H1 (cell line): ENCODE measurements at regions not wholly inside any gene's neighbourhood (a gene's known extent, or its start where the extent isn't known, plus 50 kb on each side); places are given as distances from the start of the nearest gene placed in this dataset.

Source experiments
- CTCF ChIA-PET: fragments of 300-600 bp; sonication (Branson Sonifier 250); formaldehyde crosslinking; loops from one replicate; lab custom pipeline; 2021; ENCODE audit not compliant: partially characterized antibody; lab: Charles Lee
- POLR2A ChIA-PET: fragments of 300-600 bp; sonication (Branson Sonifier 250); formaldehyde crosslinking; loops from one replicate; lab custom pipeline; 2021; ENCODE audit warnings: inconsistent platforms; ENCODE audit not compliant: partially characterized antibody; lab: Charles Lee
- DNase-seq, 2 experiments: peaks; one replicate each; pipeline versions ENCODE4 v3.0.0 to v3.0.0-alpha.2; 2010 to 2022; ENCODE audit warnings: low spot score in 2 of 2, low read depth in 1 of 2, mixed read lengths in 1 of 2
- FAIRE-seq: peaks from 2 replicates; lab custom pipeline; 2011; peaks lifted over from hg19 to GRCh38; lab: Jason Lieb, UNC
- H2AFZ ChIP-seq: 2 replicates; pipeline ENCODE4 v1.8.1; 2012; ENCODE audit warnings: low read length, inconsistent platforms
- H2AK5ac ChIP-seq: 2 replicates; pipeline ENCODE4 v1.6.1; 2013; ENCODE audit warnings: low read depth, low read length
- H2BK120ac ChIP-seq: replicated peaks from 2 replicates; pipeline ENCODE3; 2013; ENCODE audit warnings: low read depth, low read length, inconsistent platforms
- H2BK12ac ChIP-seq: 2 replicates; pipeline ENCODE4 v1.6.1; 2013; ENCODE audit warnings: low read depth, low read length
- H2BK15ac ChIP-seq: 2 replicates; pipeline ENCODE4 v1.6.1; 2013; ENCODE audit warnings: low read length
- H2BK20ac ChIP-seq: 2 replicates; pipeline ENCODE4 v1.6.1; 2013; ENCODE audit warnings: low read length
- H2BK5ac ChIP-seq: 2 replicates; pipeline ENCODE4 v1.6.1; 2013; ENCODE audit warnings: low read depth, low read length
- H3K14ac ChIP-seq: 2 replicates; pipeline ENCODE4 v1.6.1; 2013; ENCODE audit warnings: inconsistent platforms; ENCODE audit not compliant: insufficient read length
- H3K18ac ChIP-seq: 2 replicates; pipeline ENCODE4 v1.6.1; 2013; ENCODE audit warnings: low read length; ENCODE audit errors: extremely low read depth
- H3K23ac ChIP-seq: 2 replicates; pipeline ENCODE4 v1.6.1; 2013; ENCODE audit warnings: inconsistent platforms; ENCODE audit not compliant: insufficient read length
- H3K23me2 ChIP-seq: 2 replicates; pipeline ENCODE4 v1.6.1; 2013; ENCODE audit warnings: low read depth, low read length
- H3K27ac ChIP-seq: 2 replicates; pipeline ENCODE4 v1.6.1; 2011; ENCODE audit warnings: low read depth, low read length, inconsistent platforms
- H3K27me3 ChIP-seq, 4 experiments: replicated peaks in 1 of 4; 1 replicate in 1 of 4; 2 replicates in 3 of 4; pipeline versions ENCODE4 v1.6.1 to v1.8.1; 2011 to 2013; ENCODE audit warnings: low read length in 3 of 4, mild to moderate bottlenecking in 3 of 4, inconsistent platforms in 2 of 4, mixed read lengths in 2 of 4, moderate library complexity in 1 of 4; ENCODE audit not compliant: control insufficient read depth in 3 of 4, insufficient read depth in 3 of 4; ENCODE audit errors: extremely low read depth in 1 of 4
- H3K36me3 ChIP-seq, 4 experiments: 2 replicates each; pipeline versions ENCODE4 v1.6.1 to v1.8.1; 2011 to 2013; ENCODE audit warnings: mild to moderate bottlenecking in 4 of 4, low read length in 3 of 4, moderate library complexity in 2 of 4, control low read depth in 1 of 4, inconsistent platforms in 1 of 4; ENCODE audit not compliant: insufficient read depth in 4 of 4, control insufficient read depth in 2 of 4
- H3K4ac ChIP-seq: replicated peaks from 2 replicates; pipeline ENCODE3; 2013; ENCODE audit warnings: low read length, low read depth, mixed read lengths, inconsistent platforms; ENCODE audit not compliant: insufficient read length
- H3K4me1 ChIP-seq, 4 experiments: replicated peaks in 1 of 4; 1 replicate in 1 of 4; 2 replicates in 3 of 4; pipeline versions ENCODE4 v1.6.1 to v1.8.1; 2011 to 2013; ENCODE audit warnings: low read length in 3 of 4, inconsistent platforms in 2 of 4, mixed read lengths in 1 of 4; ENCODE audit not compliant: insufficient read depth in 4 of 4, control insufficient read depth in 3 of 4
- H3K4me2 ChIP-seq, 2 experiments: 2 replicates each; pipeline versions ENCODE4 v1.6.1 to v1.8.1; 2011 to 2013; ENCODE audit warnings: low read depth in 2 of 2, low read length in 2 of 2, control low read depth in 1 of 2, inconsistent platforms in 1 of 2, mild to moderate bottlenecking in 1 of 2; ENCODE audit not compliant: insufficient read depth in 1 of 2
- H3K4me3 ChIP-seq, 4 experiments: fragments of 200-600, 300-600 bp in 1 of 4; sonication (generic), shearing (Covaris generic), sonication (Bioruptor Twin) in 1 of 4; 2 replicates each; pipeline versions ENCODE4 v1.5.1 to v1.8.1; 2011 to 2016; ENCODE audit warnings: low read length in 4 of 4, low read depth in 3 of 4, control low read depth in 2 of 4, inconsistent platforms in 2 of 4, mild to moderate bottlenecking in 2 of 4, mixed read lengths in 1 of 4, moderate library complexity in 1 of 4; ENCODE audit not compliant: insufficient read depth in 2 of 4; ENCODE audit errors: extremely low read depth in 1 of 4
- H3K56ac ChIP-seq: replicated peaks from 2 replicates; pipeline ENCODE3; 2013; ENCODE audit warnings: low read depth, mild to moderate bottlenecking, mixed read lengths, low read length, inconsistent platforms; ENCODE audit not compliant: insufficient read length
- H3K79me1 ChIP-seq: 2 replicates; pipeline ENCODE4 v1.6.1; 2013; ENCODE audit warnings: low read depth, low read length, control low read depth
- H3K79me2 ChIP-seq, 2 experiments: 2 replicates each; pipeline versions ENCODE4 v1.6.1 to v1.8.1; 2012 to 2013; ENCODE audit warnings: low read length in 2 of 2, mild to moderate bottlenecking in 2 of 2, inconsistent platforms in 1 of 2; ENCODE audit not compliant: insufficient read depth in 2 of 2, control insufficient read depth in 1 of 2
- H3K9ac ChIP-seq, 4 experiments: replicated peaks in 1 of 4; 1 replicate in 1 of 4; 2 replicates in 3 of 4; pipeline versions ENCODE4 v1.6.1 to v1.8.1; 2011 to 2013; ENCODE audit warnings: low read depth in 3 of 4, low read length in 3 of 4, control low read depth in 2 of 4, mild to moderate bottlenecking in 2 of 4, moderate library complexity in 2 of 4, inconsistent platforms in 1 of 4; ENCODE audit errors: extremely low read depth in 1 of 4
- H3K9me3 ChIP-seq, 2 experiments: 2 replicates each; pipeline versions ENCODE4 v1.6.1 to v1.8.1; 2012 to 2013; ENCODE audit warnings: mild to moderate bottlenecking in 2 of 2, moderate library complexity in 2 of 2, control low read depth in 1 of 2, inconsistent platforms in 1 of 2, low read depth in 1 of 2, low read length in 1 of 2, mixed read lengths in 1 of 2; ENCODE audit not compliant: insufficient read depth in 2 of 2
- H4K20me1 ChIP-seq, 2 experiments: replicated peaks in 1 of 2; 2 replicates each; pipeline versions ENCODE3 to v1.8.1; 2011 to 2013; ENCODE audit warnings: inconsistent platforms in 2 of 2, low read length in 2 of 2, mild to moderate bottlenecking in 1 of 2; ENCODE audit not compliant: insufficient read depth in 2 of 2, control insufficient read depth in 1 of 2
- H4K5ac ChIP-seq: 2 replicates; pipeline ENCODE4 v1.6.1; 2013; ENCODE audit warnings: low read length, low read depth, mixed read lengths, inconsistent platforms; ENCODE audit not compliant: insufficient read length
- H4K8ac ChIP-seq: 2 replicates; pipeline ENCODE4 v1.8.0; 2013; ENCODE audit warnings: mild to moderate bottlenecking, moderate library complexity, low read length, inconsistent platforms; ENCODE audit not compliant: insufficient read depth; ENCODE audit errors: extremely low read depth
- H4K91ac ChIP-seq: replicated peaks from 2 replicates; pipeline ENCODE3; 2013; ENCODE audit warnings: low read length, mixed read lengths, inconsistent platforms; ENCODE audit not compliant: insufficient read length
- ATF2 ChIP-seq: IDR thresholded peaks from 2 replicates; pipeline ENCODE4 v1.6.1; 2012; ENCODE audit warnings: low read length, inconsistent platforms
- BRCA1 ChIP-seq: IDR thresholded peaks from 2 replicates; pipeline ENCODE4 v1.6.1; 2012; ENCODE audit warnings: low read depth, low read length, improper control_type of control experiment
- CBX8 ChIP-seq: fragments of 300-800, 300-1000 bp; sonication (generic); IDR thresholded peaks from 2 replicates; pipeline ENCODE4 v1.7.1; 2016; ENCODE audit warnings: low read depth, low read length, borderline replicate concordance
- GTF2F1 ChIP-seq: IDR thresholded peaks from 2 replicates; pipeline ENCODE4 v1.6.1; 2012; ENCODE audit warnings: low read depth, low read length, improper control_type of control experiment, borderline replicate concordance
- HDAC2 ChIP-seq, 2 experiments: fragments of 300-600 bp in 1 of 2; sonication (generic) in 1 of 2; IDR thresholded peaks; 2 replicates each; pipeline ENCODE4 v1.6.1; 2011 to 2012; ENCODE audit warnings: low read depth in 2 of 2, low read length in 2 of 2, mild to moderate bottlenecking in 2 of 2, moderate library complexity in 2 of 2, borderline replicate concordance in 1 of 2, inconsistent platforms in 1 of 2
- KDM5A ChIP-seq: fragments of 200-600 bp; IDR thresholded peaks from 2 replicates; pipeline ENCODE4 v1.7.1; 2012; ENCODE audit warnings: mild to moderate bottlenecking, low read length, inconsistent platforms, mixed read lengths
- POU5F1 ChIP-seq: IDR thresholded peaks from 2 replicates; pipeline ENCODE4 v1.6.1; 2011; ENCODE audit warnings: low read depth, mild to moderate bottlenecking, low read length, moderate library complexity
- RBBP5 ChIP-seq: IDR thresholded peaks from 2 replicates; pipeline ENCODE4 v1.7.1; 2012; ENCODE audit warnings: low read depth, mild to moderate bottlenecking, inconsistent platforms, low read length, moderate library complexity, borderline replicate concordance
- SP2 ChIP-seq: IDR thresholded peaks from 2 replicates; pipeline ENCODE4 v1.6.1; 2012; ENCODE audit warnings: mild to moderate bottlenecking, low read length, inconsistent platforms
- SRF ChIP-seq: IDR thresholded peaks from 2 replicates; pipeline ENCODE4 v1.6.1; 2011; ENCODE audit warnings: mild to moderate bottlenecking, low read depth, low read length, moderate library complexity
- TEAD4 ChIP-seq: IDR thresholded peaks from 2 replicates; pipeline ENCODE4 v1.6.1; 2012; ENCODE audit warnings: low read depth, low read length, inconsistent platforms, mixed read lengths
- WGBS, 2 experiments: shearing (Covaris generic) in 1 of 2; methylation state at CpG; one replicate each; pipeline versions ENCODE4 v1.1.6 to v1.1.7; 2013 to 2015; ENCODE audit warnings: low lambda C conversion rate in 2 of 2, mixed read lengths in 2 of 2, inconsistent platforms in 1 of 2, low coverage in 1 of 2, missing lambda C conversion rate in 1 of 2; ENCODE audit not compliant: insufficient replicate concordance in 2 of 2, insufficient coverage in 1 of 2, insufficient read length in 1 of 2; ENCODE audit errors: extremely low coverage in 1 of 2, missing lambda C conversion rate in 1 of 2; 5-methylcytosine and 5-hydroxymethylcytosine counted together

- no peak overlapping the region for H3K14ac ChIP-seq
- POLR2A ChIA-PET, result no interaction called here
- H3K27ac ChIP-seq, result no peak overlapping the region
- no peak overlapping the region for H4K8ac ChIP-seq
- H3K79me1 ChIP-seq, result no peaks in the 10 kb centered on the region
- H3K23ac ChIP-seq, result no peak overlapping the region
- no peak overlapping the region for H2BK12ac ChIP-seq
- TF ChIP-seq KDM5A (no peak), CBX8 (no peak), POU5F1 (no peak), HDAC2 (IDR thresholded peaks at IDR 0.05; ENCODE audit: borderline replicate concordance in 1 of 2, low read depth in 2 of 2, low read length in 2 of 2) (no peak), ATF2 (no peak), BRCA1 (no peak), GTF2F1 (no peak), RBBP5 (no peak), SRF (no peak), TEAD4 (no peak), SP2 (no peak)
- no peak overlapping the region for H4K5ac ChIP-seq
- H4K20me1 ChIP-seq, result no peaks in the 10 kb centered on the region
- peaks cover 3% of the 10 kb centered on the region; the same call in 1 of the 2 replicates for H3K23me2 ChIP-seq
- H3K4me1 ChIP-seq, result no peaks in the 10 kb centered on the region
- DNase-seq (no peak), FAIRE-seq (no peak)
- H2BK120ac ChIP-seq, result no peak overlapping the region
- H3K27me3 ChIP-seq, result no peaks in the 10 kb centered on the region
- no peaks in the 10 kb centered on the region; a peak in 1 of 8 replicates for H3K36me3 ChIP-seq
- WGBS, 2 experiments, result 71% methylated on average over 2 of the region's 2 CpGs; no CpG with 5 or more reads in 1 of the 2 experiments
- no peak overlapping the region for H2BK15ac ChIP-seq
- no peak overlapping the region for H2BK20ac ChIP-seq
- H3K9ac ChIP-seq, result no peak overlapping the region
- H3K4me2 ChIP-seq, result no peak overlapping the region
- no peak overlapping the region for H3K4ac ChIP-seq
- H3K79me2 ChIP-seq, result no peaks in the 10 kb centered on the region
- peak overlapping the region in 1 of 4 experiments; percentile 8; a peak in 1 of 8 replicates for H3K4me3 ChIP-seq
- H3K56ac ChIP-seq, result no peak overlapping the region
- no peak overlapping the region for H4K91ac ChIP-seq
- CTCF ChIA-PET, result interaction anchor here (0.7 kb wide), 1 partner anchor 859 kb away, joined by 3 read pairs; no protein-coding TSS in a partner anchor
- no peak overlapping the region for H2BK5ac ChIP-seq
- 0 out of 4 replicates have a peak, but pooled peaks cover 0 to 6% of the 10 kb centered on the region in 2 experiments for H3K9me3 ChIP-seq
- no peak overlapping the region for H2AFZ ChIP-seq
- H3K18ac ChIP-seq, result no peak overlapping the region
- H2AK5ac ChIP-seq, result no peak overlapping the region
Observed at GRCh38 chr2:144261336-144261735, 258.6 kb downstream of the ZEB2 start.
